K562 (cell line): ENCODE measurements at regions not wholly inside any gene's neighbourhood (a gene's known extent, or its start where the extent isn't known, plus 50 kb on each side); places are given as distances from the start of the nearest gene placed in this dataset.

ENCODE experiments used
- ATAC-seq: fragments of 200-7000 bp; cut with Tn5 transposase; 3 replicates; pipeline ENCODE4 v1.9.1; 2020; ENCODE audit warnings: moderate library complexity
- BruUV-seq: library from RNA; stranded (reverse); fragments of 400-500 nt; replicated peaks from 2 replicates; lab custom pipeline; 2021; lab: Mats Ljungman, UMichigan
- CTCF ChIA-PET: fragments of 300-600 bp; formaldehyde crosslinking; extraction: SDS; loops from one replicate; lab custom pipeline; 2021; ENCODE audit warnings: low intra/inter-chr PET ratio; lab: Yijun Ruan, JAX
- POLR2A ChIA-PET: fragments of 300-600, 350-650 bp; sonication (Branson Sonifier 250); formaldehyde crosslinking; extraction: SDS; loops from one replicate; lab custom pipeline; 2021; ENCODE audit warnings: antibody characterized with exemption, inconsistent platforms; lab: Yijun Ruan, JAX
- DNase-seq, 4 experiments: peaks; one replicate each; pipeline versions ENCODE4 v3.0.0 to v3.0.0-alpha.2; 2011 to 2018; ENCODE audit warnings: low spot score in 3 of 4, mixed read lengths in 3 of 4; ENCODE audit errors: extremely low read depth in 1 of 4
- FAIRE-seq: peaks from 2 replicates; lab custom pipeline; 2011; peaks lifted over from hg19 to GRCh38; lab: Jason Lieb, UNC
- H2AFZ ChIP-seq: 2 replicates; pipeline ENCODE4 v1.6.0; 2011; ENCODE audit warnings: low read depth, low read length, control low read depth, inconsistent platforms
- H3K27ac ChIP-seq: fragments of 200-600 bp; 3 replicates; pipeline ENCODE4 v1.8.0; 2011; ENCODE audit warnings: low read depth, mild to moderate bottlenecking, control low read depth, inconsistent platforms, low read length, moderate library complexity, mixed read lengths; ENCODE audit errors: extremely low read depth
- H3K27me3 ChIP-seq, 2 experiments: fragments of 300-600 bp in 1 of 2; 2 replicates in 1 of 2; 3 replicates in 1 of 2; pipeline versions ENCODE4 v1.6.0 to v1.8.0; 2011; ENCODE audit warnings: inconsistent platforms in 2 of 2, low read length in 2 of 2, mild to moderate bottlenecking in 1 of 2, mixed read lengths in 1 of 2, moderate library complexity in 1 of 2; ENCODE audit not compliant: control insufficient read depth in 2 of 2, insufficient read depth in 2 of 2
- H3K36me3 ChIP-seq: fragments of 300-600 bp; 3 replicates; pipeline ENCODE4 v1.8.0; 2011; ENCODE audit warnings: mild to moderate bottlenecking, low read length, inconsistent platforms; ENCODE audit not compliant: control insufficient read depth, insufficient read depth
- H3K4me1 ChIP-seq, 2 experiments: fragments of 200-600 bp in 1 of 2; replicated peaks in 1 of 2; 2 replicates in 1 of 2; 3 replicates in 1 of 2; pipeline versions ENCODE4 v1.5.1 to v1.8.0; 2011; ENCODE audit warnings: inconsistent platforms in 2 of 2, low read length in 2 of 2, mild to moderate bottlenecking in 1 of 2, mixed read lengths in 1 of 2, moderate library complexity in 1 of 2; ENCODE audit not compliant: control insufficient read depth in 2 of 2, insufficient read depth in 2 of 2
- H3K4me2 ChIP-seq: 2 replicates; pipeline ENCODE4 v1.6.1; 2011; ENCODE audit warnings: low read length, control low read depth, inconsistent platforms, mixed read lengths; ENCODE audit not compliant: insufficient read depth
- H3K4me3 ChIP-seq: fragments of 200-600 bp; sonication (generic), shearing (Covaris generic); 2 replicates; pipeline ENCODE4 v1.5.1; 2016; ENCODE audit warnings: control low read depth, inconsistent platforms
- H3K79me2 ChIP-seq: fragments of 200-600 bp; 3 replicates; pipeline ENCODE4 v1.8.0; 2011; ENCODE audit warnings: low read length, inconsistent platforms; ENCODE audit not compliant: control insufficient read depth, insufficient read depth
- H3K9ac ChIP-seq, 2 experiments: 2 replicates each; pipeline versions ENCODE4 v1.6.0 to v1.6.1; 2011; ENCODE audit warnings: low read depth in 2 of 2, low read length in 2 of 2, control low read depth in 1 of 2, inconsistent platforms in 1 of 2, mild to moderate bottlenecking in 1 of 2, mixed read lengths in 1 of 2; ENCODE audit not compliant: insufficient read depth in 1 of 2
- H3K9me1 ChIP-seq: one replicate; pipeline ENCODE4 v1.6.0; 2011; ENCODE audit warnings: inconsistent platforms, mild to moderate bottlenecking, low read length, moderate library complexity; ENCODE audit not compliant: control insufficient read depth, insufficient read depth
- H3K9me3 ChIP-seq: replicated peaks from 2 replicates; pipeline ENCODE4 v1.5.1; 2011; ENCODE audit warnings: low read depth, low read length, inconsistent platforms; ENCODE audit not compliant: control insufficient read depth, insufficient read depth
- H4K20me1 ChIP-seq: replicated peaks from 2 replicates; pipeline ENCODE4 v1.6.1; 2011; ENCODE audit warnings: low read length, inconsistent platforms, mixed read lengths; ENCODE audit not compliant: control insufficient read depth, insufficient read depth
- ARNT ChIP-seq, 2 experiments: fragments of 450-650 bp; IDR thresholded peaks; 2 replicates each; pipeline ENCODE4 v1.6.1; 2016; ENCODE audit warnings: mild to moderate bottlenecking in 1 of 2
- BRCA1 ChIP-seq, 2 experiments: fragments of 450-650 bp in 1 of 2; sonication (generic) in 1 of 2; formaldehyde crosslinking in 1 of 2; IDR thresholded peaks; 2 replicates each; pipeline versions ENCODE4 v1.5.0 to v1.6.1; 2017 to 2020; ENCODE audit warnings: mild to moderate bottlenecking in 1 of 2, missing genetic modification reagents in 1 of 2
- DNMT1 ChIP-seq: fragments of 450-650 bp; IDR thresholded peaks from 2 replicates; pipeline ENCODE4 v1.6.1; 2016; ENCODE audit warnings: antibody characterized with exemption, mild to moderate bottlenecking
- POLR2G ChIP-seq: fragments of 200-400 bp; formaldehyde crosslinking; IDR thresholded peaks from 2 replicates; pipeline ENCODE4 v1.6.1; 2017; ENCODE audit warnings: low read depth, mild to moderate bottlenecking, antibody characterized with exemption, low read length, moderate library complexity
- SMAD2 ChIP-seq: fragments of 150-350 bp; IDR thresholded peaks from 2 replicates; pipeline ENCODE4 v1.6.1; 2014; ENCODE audit warnings: low read depth, mild to moderate bottlenecking, low read length
- SNRNP70 ChIP-seq: fragments of 200-400 bp; formaldehyde crosslinking; optimal IDR thresholded peaks from 2 replicates; pipeline ENCODE3; 2017; ENCODE audit warnings: low read depth, low read length
- SRSF3 ChIP-seq: fragments of 200-400 bp; formaldehyde crosslinking; IDR thresholded peaks from 2 replicates; pipeline ENCODE4 v1.6.1; 2016; ENCODE audit warnings: mild to moderate bottlenecking, low read length, moderate library complexity; ENCODE audit not compliant: insufficient read depth
- THRAP3 ChIP-seq: fragments of 450-650 bp; IDR thresholded peaks from 2 replicates; pipeline ENCODE4 v1.6.1; 2016; ENCODE audit warnings: mild to moderate bottlenecking, inconsistent platforms, borderline replicate concordance
- TSC22D4 ChIP-seq: fragments of 450-650 bp; IDR thresholded peaks from 2 replicates; pipeline ENCODE4 v1.6.1; 2016; ENCODE audit warnings: missing genetic modification characterization, missing biosample characterization, control low read depth
- USF2 ChIP-seq: sonication (generic); formaldehyde crosslinking; IDR thresholded peaks from 2 replicates; pipeline ENCODE4 v1.5.0; 2020; ENCODE audit warnings: missing genetic modification reagents
- ZBTB5 ChIP-seq: fragments of 450-650 bp; IDR thresholded peaks from 2 replicates; pipeline ENCODE4 v1.6.1; 2017; ENCODE audit warnings: antibody characterized with exemption
- WGBS: fragments of 100-300 bp; shearing (Covaris generic); methylation state at CpG from one replicate; pipeline ENCODE4 v1.1.6; 2016; ENCODE audit warnings: low coverage, mixed read lengths; ENCODE audit not compliant: insufficient coverage; ENCODE audit errors: missing lambda C conversion rate; 5-methylcytosine and 5-hydroxymethylcytosine counted together
- in situ Hi-C: fragments of 300-500 bp; cut with MboI; formaldehyde crosslinking; loops from 4 replicates; pipeline ENCODE4 v1.15.0; 2018; ENCODE audit warnings: inconsistent platforms, mixed read lengths
- intact Hi-C: fragments of 100-400 bp; cut with micrococcal nuclease; formaldehyde crosslinking; loops from 2 replicates; pipeline ENCODE4 v1.14.2; 2022
- TF ChIP-seq, protein P1 (sequence below): fragments of 450-650 bp; formaldehyde crosslinking; IDR thresholded peaks from 2 replicates; pipeline ENCODE4 v1.4.0; 2020; ENCODE audit warnings: mild to moderate bottlenecking, moderate library complexity

- DNase-seq (no peak), ATAC-seq (no peak), FAIRE-seq (no peak)
- Histone ChIP-seq H3K79me2 (no peaks in the 10 kb centered on the region), H3K27me3 (peaks cover 2 to 32% of the 10 kb centered on the region in 2 experiments; a peak in 4 of 5 replicates), H3K36me3 (no peaks in the 10 kb centered on the region), H2AFZ (no peak overlapping the region), H3K27ac (no peak overlapping the region), H3K4me3 (no peak overlapping the region), H3K4me1 (no peaks in the 10 kb centered on the region), H3K9me1 (no peaks in the 10 kb centered on the region), H3K9ac (no peak overlapping the region), H4K20me1 (no peaks in the 10 kb centered on the region; the same call in 1 of the 2 replicates), H3K9me3 (no peaks in the 10 kb centered on the region), H3K4me2 (no peak overlapping the region)
- under 1% methylated on average over 19 of the region's 20 CpGs for WGBS
- CTCF ChIA-PET = no interaction called here
- no peak for TF ChIP-seq POLR2G
- no peak for TF ChIP-seq SNRNP70
- no peak for TF ChIP-seq ARNT (IDR thresholded peaks at IDR 0.05)
- no peak for TF ChIP-seq DNMT1
- no peak for TF ChIP-seq SRSF3
- in situ Hi-C loops (no loop called here), intact Hi-C loops (no loop called here)
- no TSS peak for BruUV-seq
- POLR2A ChIA-PET = interaction anchor here (0.6 kb wide), 1 partner anchor 9 kb away, joined by 4 read pairs; no protein-coding TSS in a partner anchor
Measured at GRCh38 chr17:79204261-79204660, 129.6 kb downstream of the ENGASE start.

GRCh38 chr17:79203657-79204056 is 129.0 kb downstream of the ENGASE start:
- no peak for DNase-seq
- Histone ChIP-seq H3K9me1 (no peaks in the 10 kb centered on the region), H3K27ac (no peak overlapping the region), H3K36me3 (no peaks in the 10 kb centered on the region), H2AFZ (no peak overlapping the region), H3K79me2 (no peaks in the 10 kb centered on the region), H3K4me2 (no peak overlapping the region), H3K9ac (no peak overlapping the region), H3K4me1 (no peaks in the 10 kb centered on the region), H4K20me1 (no peaks in the 10 kb centered on the region; the same call in 1 of the 2 replicates), H3K9me3 (no peaks in the 10 kb centered on the region), H3K4me3 (no peak overlapping the region), H3K27me3 (peaks cover 2 to 32% of the 10 kb centered on the region in 2 experiments; a peak in 4 of 5 replicates)
- WGBS = 1% methylated on average over 5 of the region's 5 CpGs
- ATAC-seq = no peak
- BruUV-seq = no TSS peak
- TF ChIP-seq TSC22D4 (tag) = no peak
- no peak for TF ChIP-seq THRAP3
- TF ChIP-seq SMAD2 = no peak
- TF ChIP-seq BRCA1 (IDR thresholded peaks at IDR 0.05) = no peak
- no peak for TF ChIP-seq BRCA1 (CRISPR knock-in tag; IDR thresholded peaks at IDR 0.05)
- TF ChIP-seq ZBTB5 = no peak
- TF ChIP-seq USF2 (CRISPR knock-in tag) = no peak
- TF ChIP-seq, protein P1, sequence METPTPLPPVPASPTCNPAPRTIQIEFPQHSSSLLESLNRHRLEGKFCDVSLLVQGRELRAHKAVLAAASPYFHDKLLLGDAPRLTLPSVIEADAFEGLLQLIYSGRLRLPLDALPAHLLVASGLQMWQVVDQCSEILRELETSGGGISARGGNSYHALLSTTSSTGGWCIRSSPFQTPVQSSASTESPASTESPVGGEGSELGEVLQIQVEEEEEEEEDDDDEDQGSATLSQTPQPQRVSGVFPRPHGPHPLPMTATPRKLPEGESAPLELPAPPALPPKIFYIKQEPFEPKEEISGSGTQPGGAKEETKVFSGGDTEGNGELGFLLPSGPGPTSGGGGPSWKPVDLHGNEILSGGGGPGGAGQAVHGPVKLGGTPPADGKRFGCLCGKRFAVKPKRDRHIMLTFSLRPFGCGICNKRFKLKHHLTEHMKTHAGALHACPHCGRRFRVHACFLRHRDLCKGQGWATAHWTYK (CRISPR knock-in tag) = no peak
- in situ Hi-C loops = no loop called here
- no peak for FAIRE-seq
- ChIA-PET POLR2A (no interaction called here), CTCF (no interaction called here)
- intact Hi-C loops = no loop called here
